Breast epithelium (tissue), 3 donors: ENCODE measurements at regions not wholly inside any gene's neighbourhood (a gene's known extent, or its start where the extent isn't known, plus 50 kb on each side); places are given as distances from the start of the nearest gene placed in this dataset.

Source experiments
- POLR2A ChIP-seq: fragments of 450-650 bp; IDR thresholded peaks from one replicate; pipeline ENCODE4 v1.6.1; 2016; ENCODE audit warnings: antibody characterized with exemption, mild to moderate bottlenecking, moderate library complexity
- POLR2AphosphoS5 ChIP-seq, 3 donors: sonication (generic); formaldehyde crosslinking; IDR thresholded peaks; one replicate each; pipeline ENCODE4 v1.6.1; 2017; ENCODE audit warnings: antibody characterized with exemption in 3 of 3
- TF ChIP-seq, protein P1 (sequence below), 3 donors: fragments of 450-650 bp; IDR thresholded peaks; one replicate each; pipeline ENCODE4 v1.5.1; 2016 to 2017; ENCODE audit warnings: antibody characterized with exemption in 3 of 3, mild to moderate bottlenecking in 3 of 3, moderate library complexity in 3 of 3

DNA sequence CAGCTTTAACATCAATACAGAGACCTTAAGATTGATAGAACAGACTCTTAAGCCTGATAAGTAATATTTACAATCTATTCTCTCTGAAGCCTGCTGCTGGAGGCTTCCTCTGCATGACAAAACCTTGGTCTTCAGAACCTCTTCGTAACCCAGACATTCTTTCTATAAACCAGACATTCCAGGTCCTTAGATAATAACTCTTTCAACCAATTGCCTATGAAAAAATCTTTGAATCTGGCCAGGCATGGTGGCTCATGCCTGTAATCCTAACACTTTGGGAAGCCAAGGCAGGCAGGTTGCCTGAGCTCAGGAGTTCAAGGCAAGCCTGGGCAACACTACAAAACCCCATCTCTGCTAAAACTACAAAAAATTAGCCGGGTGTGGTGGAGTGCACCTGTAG is 327.8 kb downstream of the ENC1 start:
- TF ChIP-seq, protein P1, sequence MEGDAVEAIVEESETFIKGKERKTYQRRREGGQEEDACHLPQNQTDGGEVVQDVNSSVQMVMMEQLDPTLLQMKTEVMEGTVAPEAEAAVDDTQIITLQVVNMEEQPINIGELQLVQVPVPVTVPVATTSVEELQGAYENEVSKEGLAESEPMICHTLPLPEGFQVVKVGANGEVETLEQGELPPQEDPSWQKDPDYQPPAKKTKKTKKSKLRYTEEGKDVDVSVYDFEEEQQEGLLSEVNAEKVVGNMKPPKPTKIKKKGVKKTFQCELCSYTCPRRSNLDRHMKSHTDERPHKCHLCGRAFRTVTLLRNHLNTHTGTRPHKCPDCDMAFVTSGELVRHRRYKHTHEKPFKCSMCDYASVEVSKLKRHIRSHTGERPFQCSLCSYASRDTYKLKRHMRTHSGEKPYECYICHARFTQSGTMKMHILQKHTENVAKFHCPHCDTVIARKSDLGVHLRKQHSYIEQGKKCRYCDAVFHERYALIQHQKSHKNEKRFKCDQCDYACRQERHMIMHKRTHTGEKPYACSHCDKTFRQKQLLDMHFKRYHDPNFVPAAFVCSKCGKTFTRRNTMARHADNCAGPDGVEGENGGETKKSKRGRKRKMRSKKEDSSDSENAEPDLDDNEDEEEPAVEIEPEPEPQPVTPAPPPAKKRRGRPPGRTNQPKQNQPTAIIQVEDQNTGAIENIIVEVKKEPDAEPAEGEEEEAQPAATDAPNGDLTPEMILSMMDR (IDR thresholded peaks at IDR 0.05) = no peak
- TF ChIP-seq POLR2A (no peak), POLR2AphosphoS5 (IDR thresholded peaks at IDR 0.05) (no peak)
